ENCODE measurements at regions not wholly inside any gene's neighbourhood (a gene's known extent, or its start where the extent isn't known, plus 50 kb on each side); places are given as distances from the start of the nearest gene placed in this dataset.

GRCh38 chr2:111250448-111251030 is 129.8 kb downstream of the BCL2L11 start:
- H3K36me3 Mint-ChIP-seq (ENCODE audit: insufficient read depth in 1 of 3, low read depth in 3 of 3): peaks cover 6 to 15% (median 8%) of the 10 kb centered on the region in 3 experiments
- H2BK15ac ChIP-seq (ENCODE audit: low read depth, low read length): no peak overlapping the region
- DNase-seq: no peak

More at GRCh38 chr2:111250448-111251030, 129.8 kb downstream of the BCL2L11 start:
- Histone ChIP-seq H2AFZ (ENCODE audit: low read length) (no peak overlapping the region), H3K79me1 (ENCODE audit: insufficient read depth, low read depth, low read length, poor library complexity, severe bottlenecking) (no peaks in the 10 kb centered on the region), H2AK5ac (ENCODE audit: insufficient read length, low read length) (no peak overlapping the region), H2BK20ac (ENCODE audit: low read depth, low read length, poor library complexity, severe bottlenecking) (no peak overlapping the region), H4K20me1 (ENCODE audit: control insufficient read depth, insufficient read depth, insufficient read length) (no peaks in the 10 kb centered on the region), H3K4me2 (ENCODE audit: insufficient read depth, insufficient read length, low read length) (no peak overlapping the region), H3K18ac (ENCODE audit: insufficient read length, low read depth, low read length) (no peak overlapping the region), H3T11ph (ENCODE audit: low read length) (no peak overlapping the region), H4K91ac (ENCODE audit: insufficient read length, low read depth, low read length) (no peak overlapping the region), H3K27ac (ENCODE audit: insufficient read length, low read depth, low read length) (no peak overlapping the region), H3K23me2 (ENCODE audit: insufficient read length, low read depth, low read length, poor library complexity, severe bottlenecking) (no peaks in the 10 kb centered on the region), H2BK120ac (ENCODE audit: low read depth, low read length, poor library complexity, severe bottlenecking) (no peak overlapping the region), H4K8ac (replicated peaks; ENCODE audit: insufficient read length, low read depth, low read length) (no peak overlapping the region), H3K14ac (ENCODE audit: insufficient read depth, low read length) (no peak overlapping the region), H4K5ac (ENCODE audit: insufficient read length, low read depth, low read length) (no peak overlapping the region), H3K27me3 (ENCODE audit: insufficient read depth, low read length) (no peaks in the 10 kb centered on the region), H2BK5ac (ENCODE audit: insufficient read length, low read length) (no peak overlapping the region), H2BK12ac (ENCODE audit: insufficient read length, low read depth, low read length) (no peak overlapping the region), H3K9ac (ENCODE audit: extremely low read depth, insufficient read length, low read length) (no peak overlapping the region), H3K23ac (ENCODE audit: insufficient read length, low read depth, low read length) (no peak overlapping the region), H3K56ac (ENCODE audit: insufficient read length, low read depth, low read length) (no peak overlapping the region), H3K4me1 (ENCODE audit: insufficient read depth, low read length) (no peaks in the 10 kb centered on the region), H3K9me3 (ENCODE audit: control insufficient read depth, low read depth, low read length) (no peaks in the 10 kb centered on the region), H3K4ac (ENCODE audit: low read depth, low read length) (no peak overlapping the region), H3K79me2 (ENCODE audit: insufficient read depth, low read length) (no peaks in the 10 kb centered on the region)
- Mint-ChIP-seq H3K4me3 (no peak overlapping the region), H3K27me3 (ENCODE audit: low read depth) (no peaks in the 10 kb centered on the region; the same call in 1 of the 2 replicates), H3K4me1 (no peaks in the 10 kb centered on the region), H3K9me3 (peaks cover 12 to 13% of the 10 kb centered on the region in 2 experiments), H3K27ac (no peak overlapping the region)
- WGBS (ENCODE audit: extremely low coverage, insufficient read length, low lambda C conversion rate): no CpG with 5 or more reads among the region's 1 CpG
- TF ChIP-seq CTCF (conservative IDR thresholded peaks at IDR 0.05): no peak

Data from H9 (cell line).